Cardiac muscle cell (in vitro differentiated cells and primary cell): ENCODE measurements at regions not wholly inside any gene's neighbourhood (a gene's known extent, or its start where the extent isn't known, plus 50 kb on each side); places are given as distances from the start of the nearest gene placed in this dataset.
"Not testable (repeated sequence)": the region's sequence is repeated elsewhere in the genome, so short reads cannot be mapped to it uniquely, and the experiment has no call there.

Experiments used
- DNase-seq, 2 donors: peaks; one replicate each; pipeline versions ENCODE4 v3.0.0 to v3.0.0-alpha.2; 2010 to 2017; ENCODE audit warnings: low read depth in 1 of 2, low spot score in 1 of 2
- H3K27ac ChIP-seq: fragments of 200-600 bp; sonication (generic); 2 replicates; pipeline ENCODE4 v1.5.1; 2016
- H3K27me3 ChIP-seq: fragments of 200-600 bp; sonication (generic); 2 replicates; pipeline ENCODE4 v1.6.0; 2016; ENCODE audit warnings: control low read depth
- H3K36me3 ChIP-seq: fragments of 200-600 bp; sonication (generic); 2 replicates; pipeline ENCODE4 v1.5.1; 2016; ENCODE audit warnings: control low read depth
- H3K4me1 ChIP-seq: fragments of 200-600 bp; sonication (generic); 2 replicates; pipeline ENCODE4 v1.8.1; 2017; ENCODE audit warnings: low read depth, mild to moderate bottlenecking, mixed run types
- H3K4me3 ChIP-seq: fragments of 200-600 bp; sonication (generic); 2 replicates; pipeline ENCODE4 v1.5.1; 2016; ENCODE audit warnings: mild to moderate bottlenecking
- H3K9me3 ChIP-seq: fragments of 200-600 bp; sonication (generic); 2 replicates; pipeline ENCODE4 v1.5.1; 2017; ENCODE audit warnings: low read depth, mild to moderate bottlenecking, control low read depth
- TF ChIP-seq, protein P1 (sequence below): IDR thresholded peaks from 2 replicates; pipeline ENCODE4 v1.5.1; 2012; ENCODE audit warnings: low read depth, mild to moderate bottlenecking, low read length

GRCh38 chr17:70581459-70581858 lies 412.1 kb downstream of the KCNJ2 start:
- H3K36me3 ChIP-seq, result no peaks in the 10 kb centered on the region
- DNase-seq, result no peak
- H3K4me3 ChIP-seq, result no peak overlapping the region
- H3K27me3 ChIP-seq, result no peaks in the 10 kb centered on the region
- H3K9me3 ChIP-seq, result no peaks in the 10 kb centered on the region
- TF ChIP-seq, protein P1, sequence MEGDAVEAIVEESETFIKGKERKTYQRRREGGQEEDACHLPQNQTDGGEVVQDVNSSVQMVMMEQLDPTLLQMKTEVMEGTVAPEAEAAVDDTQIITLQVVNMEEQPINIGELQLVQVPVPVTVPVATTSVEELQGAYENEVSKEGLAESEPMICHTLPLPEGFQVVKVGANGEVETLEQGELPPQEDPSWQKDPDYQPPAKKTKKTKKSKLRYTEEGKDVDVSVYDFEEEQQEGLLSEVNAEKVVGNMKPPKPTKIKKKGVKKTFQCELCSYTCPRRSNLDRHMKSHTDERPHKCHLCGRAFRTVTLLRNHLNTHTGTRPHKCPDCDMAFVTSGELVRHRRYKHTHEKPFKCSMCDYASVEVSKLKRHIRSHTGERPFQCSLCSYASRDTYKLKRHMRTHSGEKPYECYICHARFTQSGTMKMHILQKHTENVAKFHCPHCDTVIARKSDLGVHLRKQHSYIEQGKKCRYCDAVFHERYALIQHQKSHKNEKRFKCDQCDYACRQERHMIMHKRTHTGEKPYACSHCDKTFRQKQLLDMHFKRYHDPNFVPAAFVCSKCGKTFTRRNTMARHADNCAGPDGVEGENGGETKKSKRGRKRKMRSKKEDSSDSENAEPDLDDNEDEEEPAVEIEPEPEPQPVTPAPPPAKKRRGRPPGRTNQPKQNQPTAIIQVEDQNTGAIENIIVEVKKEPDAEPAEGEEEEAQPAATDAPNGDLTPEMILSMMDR, result no peak
- H3K4me1 ChIP-seq, result no peaks in the 10 kb centered on the region
- H3K27ac ChIP-seq, result no peak overlapping the region

DNA sequence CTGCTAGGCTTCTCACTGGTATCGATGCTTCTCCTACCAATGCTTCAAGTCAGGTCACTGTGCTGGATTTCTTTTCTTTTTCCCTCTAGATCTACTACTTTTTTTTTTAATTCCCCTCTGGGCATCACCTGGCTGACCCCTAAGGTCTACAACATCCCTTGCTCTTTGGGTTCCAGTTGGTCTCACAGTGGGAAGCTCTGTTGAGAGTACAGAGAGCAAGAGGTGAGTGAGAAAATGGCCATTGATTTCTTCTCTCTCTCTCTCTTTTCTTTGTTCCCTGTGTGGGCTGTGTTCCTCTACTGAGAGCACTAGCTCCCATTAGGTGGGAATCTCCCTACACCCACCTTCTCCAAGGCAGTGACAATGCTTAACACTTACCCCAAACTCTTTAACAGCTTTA lies 413.4 kb downstream of the KCNJ2 start:
- no peaks in the 10 kb centered on the region for H3K36me3 ChIP-seq
- no peaks in the 10 kb centered on the region for H3K27me3 ChIP-seq
- no peaks in the 10 kb centered on the region for H3K9me3 ChIP-seq
- no peak overlapping the region for H3K27ac ChIP-seq
- no peak overlapping the region for H3K4me3 ChIP-seq
- no peaks in the 10 kb centered on the region for H3K4me1 ChIP-seq
- TF ChIP-seq, protein P1, result no peak
- no peak for DNase-seq

DNA sequence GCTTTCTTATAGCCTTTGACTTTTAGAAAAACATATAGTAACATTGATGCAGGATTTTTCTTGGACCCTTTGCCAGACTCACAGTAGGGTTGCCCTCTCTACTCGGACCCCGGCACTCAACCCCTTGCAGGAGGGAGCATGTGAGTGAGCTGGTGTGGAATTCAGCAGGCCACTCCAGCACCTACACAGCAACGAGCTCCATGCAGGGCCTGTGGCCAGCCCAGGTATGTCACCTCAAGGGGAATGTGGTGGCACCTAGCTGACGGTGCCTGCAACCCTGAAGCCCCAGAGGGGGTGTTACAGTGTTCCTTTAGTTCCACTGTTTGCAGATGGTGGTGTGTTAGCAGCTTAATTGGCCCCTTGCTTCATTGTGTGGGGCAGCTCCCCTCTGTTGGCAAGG lies 414.9 kb downstream of the KCNJ2 start:
- Histone ChIP-seq H3K27me3 (no peaks in the 10 kb centered on the region), H3K4me3 (no peak overlapping the region), H3K9me3 (no peaks in the 10 kb centered on the region), H3K27ac (no peak overlapping the region), H3K4me1 (no peaks in the 10 kb centered on the region), H3K36me3 (no peaks in the 10 kb centered on the region)
- TF ChIP-seq, protein P1, result no peak
- DNase-seq, result no peak

GRCh38 chr17:70588003-70588402 lies 418.7 kb downstream of the KCNJ2 start:
- TF ChIP-seq, protein P1, result no peak
- no peaks in the 10 kb centered on the region for H3K36me3 ChIP-seq
- no peaks in the 10 kb centered on the region for H3K9me3 ChIP-seq
- no peak for DNase-seq
- H3K27me3 ChIP-seq, result no peaks in the 10 kb centered on the region
- H3K27ac ChIP-seq, result no peak overlapping the region
- H3K4me3 ChIP-seq, result no peak overlapping the region
- no peaks in the 10 kb centered on the region for H3K4me1 ChIP-seq

DNA sequence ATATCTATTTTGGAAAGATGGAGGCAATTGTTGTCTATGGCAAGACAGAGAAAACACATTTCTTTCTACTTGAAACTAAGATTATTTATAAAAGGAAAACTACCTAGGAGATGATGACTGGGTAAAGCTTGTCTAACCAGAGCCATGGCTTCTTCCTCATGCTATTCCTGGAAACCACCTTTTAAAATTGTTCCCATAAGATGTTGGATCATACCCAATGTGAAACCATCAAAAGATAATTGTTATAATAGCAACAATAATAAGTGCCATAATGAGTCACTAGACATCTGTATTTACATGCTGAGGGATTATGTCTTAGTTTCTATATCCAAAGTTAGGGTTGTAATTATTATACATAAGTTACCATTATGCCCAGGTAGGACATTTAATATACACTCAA lies 428.4 kb downstream of the KCNJ2 start:
- Histone ChIP-seq H3K9me3 (no peaks in the 10 kb centered on the region), H3K27me3 (no peaks in the 10 kb centered on the region), H3K27ac (no peak overlapping the region), H3K4me3 (no peak overlapping the region), H3K4me1 (no peaks in the 10 kb centered on the region), H3K36me3 (no peaks in the 10 kb centered on the region)
- DNase-seq, result no peak
- TF ChIP-seq, protein P1, result no peak

DNA sequence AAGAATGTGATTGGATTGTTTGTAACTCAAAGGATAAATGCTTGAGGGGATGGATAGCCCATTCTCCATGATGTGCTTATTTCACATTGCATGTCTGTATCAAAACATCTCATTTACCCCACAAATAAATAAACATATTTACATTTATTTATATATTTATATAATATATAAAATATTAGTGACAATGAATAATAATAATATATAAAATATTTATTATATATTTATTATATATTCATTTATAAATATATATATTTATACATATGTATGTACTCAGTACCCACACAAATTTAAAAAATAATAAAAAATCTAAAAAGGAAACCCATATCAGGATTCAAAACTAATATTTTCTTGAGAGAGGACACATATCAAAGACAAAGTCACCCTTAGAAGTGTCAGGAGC lies 429.9 kb downstream of the KCNJ2 start:
- TF ChIP-seq, protein P1, result no peak
- no peaks in the 10 kb centered on the region for H3K9me3 ChIP-seq
- H3K27ac ChIP-seq, result no peak overlapping the region
- H3K4me1 ChIP-seq, result no peaks in the 10 kb centered on the region
- DNase-seq, result no peak
- H3K27me3 ChIP-seq, result no peaks in the 10 kb centered on the region
- no peak overlapping the region for H3K4me3 ChIP-seq
- H3K36me3 ChIP-seq, result no peaks in the 10 kb centered on the region

DNA sequence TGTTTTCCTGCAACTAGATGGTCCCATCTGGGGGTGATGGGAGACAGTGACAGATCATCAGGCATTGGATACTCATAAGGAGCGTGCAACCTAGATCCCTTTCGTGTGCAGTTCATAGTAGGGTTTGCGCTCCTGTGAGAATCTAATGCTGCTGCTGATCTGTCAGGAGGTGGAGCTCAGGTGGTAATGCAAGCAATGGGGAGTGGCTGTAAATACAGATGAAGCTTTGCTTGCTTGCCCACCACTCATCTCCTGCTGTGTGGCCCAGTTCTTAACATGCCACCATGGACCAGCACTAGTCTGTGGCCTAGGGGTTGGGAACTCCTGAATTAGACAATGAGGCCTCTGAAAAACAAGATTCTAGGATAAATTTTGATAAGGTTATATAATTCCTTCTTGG lies 430.6 kb downstream of the KCNJ2 start:
- DNase-seq, H3K4me3 ChIP-seq, H3K9me3 ChIP-seq, H3K27me3 ChIP-seq, H3K27ac ChIP-seq, H3K36me3 ChIP-seq, H3K4me1 ChIP-seq: not testable (repeated sequence)
